DOHH2 (cell line): ENCODE measurements at regions not wholly inside any gene's neighbourhood (a gene's known extent, or its start where the extent isn't known, plus 50 kb on each side); places are given as distances from the start of the nearest gene placed in this dataset.

Experiments
- EZH2phosphoT487 ChIP-seq: fragments of 200-600 bp; sonication (generic); IDR thresholded peaks from 2 replicates; pipeline ENCODE4 v1.6.1; 2017; ENCODE audit warnings: borderline replicate concordance, mild to moderate bottlenecking, antibody characterized with exemption, low read length, moderate library complexity, mixed read lengths
- TF ChIP-seq, protein P1 (sequence below): fragments of 200-600 bp; sonication (generic); IDR thresholded peaks from one replicate; pipeline ENCODE4 v1.5.1; 2014; ENCODE audit warnings: antibody characterized with exemption, mild to moderate bottlenecking, low read depth, low read length; ENCODE audit not compliant: poor library complexity, severe bottlenecking

DNA sequence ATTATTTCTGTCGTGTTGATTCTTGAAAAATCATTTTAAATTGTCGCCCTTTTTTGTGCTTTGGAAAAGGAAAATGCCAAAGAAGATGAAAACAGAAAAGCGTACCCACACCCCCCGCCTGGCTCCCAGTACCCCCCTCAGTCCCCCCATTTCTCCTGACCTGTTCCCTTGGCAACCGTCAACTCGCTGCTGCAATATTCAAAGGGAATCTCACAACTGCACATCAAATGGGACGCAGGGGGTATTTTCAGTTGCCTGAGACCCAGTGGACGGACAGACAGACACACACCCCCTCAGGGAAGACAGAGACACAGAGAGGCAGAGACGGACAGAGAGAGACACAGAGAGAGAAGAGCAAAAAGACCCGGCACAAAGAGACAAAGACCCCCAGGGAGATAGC lies 83.5 kb upstream of the PRR20G start:
- TF ChIP-seq, protein P1, sequence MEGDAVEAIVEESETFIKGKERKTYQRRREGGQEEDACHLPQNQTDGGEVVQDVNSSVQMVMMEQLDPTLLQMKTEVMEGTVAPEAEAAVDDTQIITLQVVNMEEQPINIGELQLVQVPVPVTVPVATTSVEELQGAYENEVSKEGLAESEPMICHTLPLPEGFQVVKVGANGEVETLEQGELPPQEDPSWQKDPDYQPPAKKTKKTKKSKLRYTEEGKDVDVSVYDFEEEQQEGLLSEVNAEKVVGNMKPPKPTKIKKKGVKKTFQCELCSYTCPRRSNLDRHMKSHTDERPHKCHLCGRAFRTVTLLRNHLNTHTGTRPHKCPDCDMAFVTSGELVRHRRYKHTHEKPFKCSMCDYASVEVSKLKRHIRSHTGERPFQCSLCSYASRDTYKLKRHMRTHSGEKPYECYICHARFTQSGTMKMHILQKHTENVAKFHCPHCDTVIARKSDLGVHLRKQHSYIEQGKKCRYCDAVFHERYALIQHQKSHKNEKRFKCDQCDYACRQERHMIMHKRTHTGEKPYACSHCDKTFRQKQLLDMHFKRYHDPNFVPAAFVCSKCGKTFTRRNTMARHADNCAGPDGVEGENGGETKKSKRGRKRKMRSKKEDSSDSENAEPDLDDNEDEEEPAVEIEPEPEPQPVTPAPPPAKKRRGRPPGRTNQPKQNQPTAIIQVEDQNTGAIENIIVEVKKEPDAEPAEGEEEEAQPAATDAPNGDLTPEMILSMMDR: no peak
- no peak for TF ChIP-seq EZH2phosphoT487
